A172 (cell line): ENCODE measurements at regions not wholly inside any gene's neighbourhood (a gene's known extent, or its start where the extent isn't known, plus 50 kb on each side); places are given as distances from the start of the nearest gene placed in this dataset.

ENCODE experiments used
- DNase-seq: peaks from one replicate; pipeline ENCODE4 v3.0.0-alpha.2; 2015; ENCODE audit warnings: low spot score

DNA sequence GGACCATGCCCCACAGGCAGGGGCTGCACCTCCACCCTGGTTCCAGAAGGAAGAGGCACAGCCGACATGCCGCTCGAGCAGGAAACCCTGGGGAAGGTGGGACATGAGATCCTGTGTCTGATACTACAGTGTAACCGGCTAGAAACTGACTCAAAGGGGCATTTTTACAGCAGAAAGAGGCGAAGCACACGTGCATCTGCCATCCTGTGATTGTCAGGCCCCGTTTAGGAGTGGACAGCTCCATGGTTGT, 62.7 kb downstream of the SIK1 start:
- DNase-seq = no peak

DNA sequence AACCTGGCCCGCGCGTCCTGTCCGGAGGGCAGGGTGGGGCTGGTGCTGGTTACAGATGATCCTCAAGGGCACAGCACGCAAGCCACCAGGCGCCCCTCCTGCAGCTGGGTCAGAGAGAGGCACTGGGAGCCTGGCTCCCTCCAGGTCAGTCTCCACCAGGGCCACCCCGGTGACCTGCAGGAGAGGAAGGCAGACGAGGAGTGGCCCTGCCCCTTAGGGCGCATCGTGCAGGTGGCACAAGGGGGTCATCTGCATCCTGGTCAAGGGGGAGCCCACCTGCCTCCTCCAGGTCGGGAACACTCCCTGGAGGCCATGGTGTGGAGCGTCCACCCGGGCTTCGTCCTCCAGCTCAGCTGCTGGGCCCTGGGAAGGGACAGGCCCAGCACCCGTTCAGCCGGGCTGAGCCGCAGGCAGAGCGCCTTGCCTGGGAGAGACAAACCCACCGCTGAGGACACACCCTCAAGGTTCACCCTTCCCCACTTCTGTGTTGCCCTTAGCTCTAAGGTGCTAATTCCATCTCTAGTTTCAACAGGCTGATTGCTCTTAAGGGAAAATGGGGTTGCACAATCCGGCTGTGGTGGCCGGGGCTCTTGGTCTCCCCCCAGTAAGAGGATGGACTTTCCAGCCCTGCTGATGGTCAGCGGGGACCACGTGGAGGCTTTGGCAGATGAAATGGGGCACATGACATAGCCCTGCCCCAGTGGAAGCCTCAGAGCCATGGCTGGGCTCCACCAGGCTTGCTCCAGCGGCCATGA, 63.2 kb downstream of the SIK1 start:
- no peak for DNase-seq

DNA sequence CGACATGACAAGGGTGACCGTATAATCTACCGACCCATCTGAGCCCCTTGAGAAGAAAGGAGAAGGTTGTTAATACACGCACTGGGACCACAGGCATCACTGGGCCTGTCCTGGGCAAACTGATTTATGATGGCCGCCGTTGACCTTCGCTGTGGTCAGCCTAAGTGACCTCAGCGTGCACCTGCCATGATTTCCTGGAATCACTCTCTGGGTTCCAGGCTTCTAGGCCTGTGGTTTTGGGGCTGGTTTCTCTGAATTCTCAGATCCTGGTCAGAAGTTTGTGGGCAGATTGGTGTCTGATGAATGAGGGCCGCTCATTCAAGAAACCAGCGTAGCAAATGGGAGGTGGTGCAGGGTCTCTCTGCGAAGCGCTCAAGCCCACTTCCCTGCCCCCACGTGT, 64.0 kb downstream of the SIK1 start:
- DNase-seq = peak; percentile 68

DNA sequence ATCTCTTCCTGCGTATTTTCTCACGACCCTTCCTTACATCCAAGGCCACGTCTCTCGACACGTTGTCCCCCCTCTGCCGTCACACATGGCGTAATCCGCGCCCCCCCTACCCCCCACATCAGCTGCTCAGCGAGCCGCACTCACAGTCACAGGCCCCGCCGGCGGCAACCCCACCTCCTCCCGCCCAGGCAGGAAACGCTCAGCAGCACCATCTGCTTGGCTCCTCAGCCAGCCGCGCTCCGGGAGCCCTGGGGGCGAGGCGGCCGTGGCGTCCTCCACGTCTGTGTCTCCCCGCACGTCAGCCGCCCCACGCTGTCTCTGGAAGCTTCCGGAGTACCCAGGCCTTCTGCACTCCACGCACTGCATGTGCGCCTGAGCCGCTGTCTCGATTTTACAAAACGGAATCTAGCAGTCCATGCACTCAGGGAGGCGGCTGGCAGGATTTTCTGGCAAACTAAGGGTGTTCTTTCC, 64.6 kb downstream of the SIK1 start:
- DNase-seq = no peak

DNA sequence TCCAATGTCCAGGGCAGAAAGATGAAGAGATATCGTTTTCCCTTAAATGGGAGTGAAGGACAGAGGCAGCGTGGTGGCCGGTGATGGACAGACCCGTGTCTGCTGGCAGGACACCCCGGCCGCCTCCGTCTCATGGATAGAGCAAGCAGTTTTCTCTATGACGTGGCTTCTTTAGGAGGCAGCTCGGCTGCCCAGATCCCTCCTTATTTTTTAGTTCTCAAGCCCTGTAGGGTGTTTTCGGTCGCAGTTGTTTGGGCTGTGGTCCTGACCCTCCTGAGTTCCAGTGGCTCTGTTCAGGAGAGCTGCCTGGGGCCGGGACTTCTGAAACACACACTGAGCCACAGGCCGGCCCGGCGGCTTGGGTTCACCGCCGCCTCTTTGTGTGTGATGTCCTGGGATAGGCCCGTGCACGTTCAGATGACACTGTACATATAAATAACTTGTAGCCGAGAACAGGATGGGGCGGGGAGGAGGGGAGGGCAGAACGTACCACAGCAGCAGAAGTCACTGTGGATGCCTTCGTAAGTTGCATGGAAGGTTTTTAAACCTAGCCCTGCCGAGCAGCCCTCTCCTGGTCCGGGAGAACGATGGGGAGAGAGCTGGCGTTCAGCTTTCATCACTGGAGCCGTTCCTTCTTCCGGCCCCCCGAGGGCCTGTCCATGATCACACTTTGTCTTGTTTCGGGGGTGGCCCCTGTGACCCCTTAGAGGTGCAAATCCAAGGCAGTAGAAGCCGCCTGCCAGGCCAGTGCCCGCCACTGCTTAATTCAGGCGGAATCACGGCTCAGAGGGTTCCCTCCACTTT, 65.2 kb downstream of the SIK1 start:
- DNase-seq = no peak

DNA sequence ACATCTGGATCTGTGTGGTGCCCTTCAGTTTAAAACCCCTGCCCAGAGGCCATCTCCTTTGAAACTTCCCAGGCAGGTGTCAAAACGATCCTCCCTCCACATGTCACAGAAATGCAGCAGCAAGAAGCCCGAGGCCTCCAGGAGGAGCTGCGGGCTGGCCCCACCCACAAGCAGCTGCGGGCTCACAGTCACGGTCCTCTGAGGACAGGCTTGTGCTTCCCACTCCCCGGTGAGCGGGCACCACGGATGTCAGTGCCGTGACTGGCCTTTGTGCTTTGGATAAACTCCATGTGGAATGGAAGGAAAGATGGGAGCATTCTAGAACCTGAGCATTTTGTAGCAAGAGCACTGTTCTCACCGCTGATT, 65.8 kb downstream of the SIK1 start:
- no peak for DNase-seq

DNA sequence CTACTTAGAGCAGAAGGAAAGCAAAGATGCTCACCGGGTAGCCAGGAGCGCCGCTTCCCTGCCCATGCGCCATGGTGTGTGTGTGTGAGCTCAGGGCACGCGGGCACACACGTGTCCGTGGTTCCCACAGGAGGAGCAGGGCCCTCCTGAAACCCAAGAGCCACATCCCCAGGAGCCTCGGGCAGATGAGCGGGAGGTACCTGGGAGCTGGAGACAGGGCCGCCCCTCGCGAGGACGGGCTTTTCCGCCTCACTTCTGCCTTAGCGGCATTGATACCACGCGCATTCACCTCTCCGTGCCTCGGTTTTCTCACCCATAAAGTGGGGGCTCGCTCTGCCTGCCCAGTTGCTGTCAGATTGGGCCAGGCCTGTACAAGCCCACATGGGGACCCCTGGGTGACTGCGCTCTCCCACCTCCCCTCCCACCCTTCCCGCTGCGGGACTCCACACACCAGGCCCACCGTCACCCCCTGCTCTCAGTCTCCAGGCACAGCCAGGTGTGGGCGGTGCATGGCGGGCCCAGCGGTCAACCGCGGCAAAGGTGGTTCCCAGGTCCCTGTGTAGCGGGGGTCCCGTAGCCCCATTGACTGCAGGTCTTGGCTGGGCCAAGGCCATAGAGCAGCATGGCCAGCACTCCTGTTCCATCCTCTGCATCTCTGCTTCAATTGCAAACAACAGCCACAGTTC, 66.3 kb downstream of the SIK1 start:
- no peak for DNase-seq

DNA sequence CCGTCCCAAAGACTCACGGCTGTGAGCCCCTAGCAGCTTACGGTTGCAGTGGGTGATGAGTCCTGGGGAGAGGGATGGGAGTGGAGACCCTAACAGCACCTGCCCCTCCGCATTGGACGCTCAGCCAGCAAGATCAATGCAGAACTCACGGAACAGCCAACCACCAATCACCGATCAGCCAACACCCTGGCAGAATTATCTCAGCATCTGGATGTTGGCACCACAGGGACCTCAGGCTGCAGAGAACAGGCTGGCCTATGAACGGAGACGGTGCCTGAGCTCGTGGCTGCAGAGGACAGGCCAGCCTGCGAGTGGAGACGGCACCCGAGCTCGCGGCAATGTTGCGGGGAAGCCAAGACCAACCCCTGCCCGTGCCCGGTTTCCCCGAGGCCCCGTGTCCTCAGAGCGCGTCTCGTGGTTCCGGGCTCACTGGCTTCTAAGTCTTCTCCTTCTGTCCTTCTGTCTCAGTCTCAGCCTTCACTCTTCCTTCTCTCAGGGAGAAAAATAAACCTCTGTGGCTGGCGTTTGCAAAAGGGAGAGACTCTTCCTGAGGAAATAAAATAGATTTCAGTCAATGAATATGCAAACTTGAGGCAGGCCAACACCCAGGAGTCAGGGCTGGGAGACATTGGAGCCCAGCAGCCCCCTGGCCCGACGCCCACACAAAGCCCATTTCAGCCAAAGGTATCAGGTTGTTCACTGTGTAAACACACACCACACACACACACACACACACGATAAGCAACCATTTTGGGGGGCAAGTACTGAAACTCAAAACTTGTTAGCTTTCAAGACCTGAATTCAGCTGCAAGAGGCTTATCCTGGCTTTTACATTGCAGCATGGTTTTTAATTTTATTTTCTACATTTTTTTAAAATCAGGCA, 67.8 kb downstream of the SIK1 start:
- no peak for DNase-seq

DNA sequence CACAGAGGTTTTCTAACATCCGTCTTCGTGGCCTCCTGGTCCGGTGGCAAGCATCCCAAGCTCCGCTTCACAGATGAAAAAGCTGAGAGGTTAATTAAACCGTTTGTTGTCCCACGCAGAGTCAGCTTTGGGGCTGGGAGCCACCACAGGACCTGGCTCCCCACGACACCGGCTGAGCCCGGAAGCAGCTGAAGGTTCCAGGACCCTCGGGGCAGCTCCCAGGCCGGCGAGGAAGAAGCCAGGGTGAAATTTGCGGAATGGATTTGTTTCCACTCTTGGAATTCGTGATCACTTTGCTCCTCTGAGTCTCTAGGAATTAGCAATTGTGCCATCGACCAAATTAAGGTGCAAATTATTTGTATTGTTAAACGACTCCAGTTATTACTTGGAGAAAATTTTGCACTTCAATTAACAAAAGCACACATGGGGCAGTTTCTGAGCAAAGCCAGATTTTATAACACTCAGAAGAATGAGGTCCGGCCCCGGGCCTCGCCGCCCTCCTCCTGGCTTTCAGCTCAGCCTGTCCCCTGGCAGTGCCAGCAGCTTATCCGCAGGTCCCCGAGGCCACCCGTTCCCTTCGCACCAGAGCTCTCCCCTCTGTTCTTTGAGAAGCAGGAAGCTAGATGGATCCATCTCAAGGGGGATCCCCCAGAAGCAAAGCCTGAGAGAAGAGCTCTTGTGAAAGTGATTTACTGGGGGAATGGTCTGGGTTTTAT, 69.1 kb downstream of the SIK1 start:
- no peak for DNase-seq

DNA sequence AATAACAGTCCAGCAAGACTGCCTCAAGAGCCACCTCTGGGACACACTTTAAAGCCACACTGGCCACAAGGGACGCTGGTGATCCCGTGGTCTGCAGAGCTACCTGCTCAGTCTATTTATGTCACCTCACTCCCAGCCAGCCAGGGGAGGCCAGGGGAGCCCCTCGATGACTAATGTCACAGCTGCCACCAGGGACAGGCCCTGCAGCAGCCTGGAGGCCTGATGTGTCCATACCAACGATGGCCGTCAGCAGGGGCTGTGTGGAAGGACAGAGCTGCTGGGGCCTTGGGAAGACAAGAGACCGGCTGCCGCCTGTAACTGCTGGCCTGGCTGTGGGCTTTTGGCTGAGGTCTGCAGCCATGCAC, 71.0 kb downstream of the SIK1 start:
- no peak for DNase-seq

DNA sequence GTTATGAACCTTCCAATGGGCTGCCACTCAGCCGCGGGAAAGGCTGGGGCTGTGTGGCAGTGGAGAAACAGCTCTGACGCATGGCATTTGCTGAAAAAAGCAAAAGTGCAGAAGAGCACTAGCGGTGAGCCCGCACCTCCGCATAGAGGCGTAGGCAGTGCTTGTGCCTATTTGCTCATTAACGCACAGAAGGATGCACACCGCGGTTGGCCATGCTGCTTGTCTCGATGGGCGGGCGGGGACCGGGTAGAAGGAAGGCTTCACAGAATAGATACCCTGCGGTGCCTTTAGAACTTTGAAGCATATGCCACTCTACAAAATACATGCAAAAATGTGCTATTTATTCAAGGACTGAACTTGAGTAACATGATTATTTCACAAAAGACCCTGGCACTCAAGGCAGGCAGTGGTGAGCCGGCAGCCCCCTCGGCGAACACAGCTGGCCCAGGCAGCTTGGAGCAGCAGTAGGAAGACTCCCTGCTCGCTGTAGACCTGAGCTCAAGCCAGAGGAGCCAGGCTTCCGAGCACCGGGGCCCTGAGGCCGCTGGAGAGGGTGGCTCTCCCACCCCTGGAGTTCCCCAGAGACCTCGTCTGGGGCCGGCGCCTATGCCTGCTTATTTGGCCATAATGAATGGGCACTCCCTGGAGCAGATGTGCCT, 71.5 kb downstream of the SIK1 start:
- no peak for DNase-seq

DNA sequence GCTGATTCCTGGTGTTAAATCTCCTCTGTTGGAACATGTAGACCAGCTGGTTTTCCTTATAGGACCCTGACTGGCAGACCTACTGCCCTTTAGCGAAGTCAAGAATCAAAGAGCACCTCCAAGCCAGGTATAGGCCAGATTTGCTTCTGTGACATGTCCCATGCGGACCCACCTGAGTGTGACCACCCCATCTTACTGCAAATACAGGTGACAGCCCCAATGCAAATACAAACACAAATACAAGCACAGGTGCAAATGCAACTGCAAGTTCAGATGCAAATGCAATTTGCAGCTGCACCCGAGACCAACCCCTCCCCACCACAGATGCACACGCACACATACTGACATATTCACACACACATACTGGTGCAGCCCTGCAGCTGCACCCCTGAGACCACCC, 72.3 kb downstream of the SIK1 start:
- DNase-seq = no peak

DNA sequence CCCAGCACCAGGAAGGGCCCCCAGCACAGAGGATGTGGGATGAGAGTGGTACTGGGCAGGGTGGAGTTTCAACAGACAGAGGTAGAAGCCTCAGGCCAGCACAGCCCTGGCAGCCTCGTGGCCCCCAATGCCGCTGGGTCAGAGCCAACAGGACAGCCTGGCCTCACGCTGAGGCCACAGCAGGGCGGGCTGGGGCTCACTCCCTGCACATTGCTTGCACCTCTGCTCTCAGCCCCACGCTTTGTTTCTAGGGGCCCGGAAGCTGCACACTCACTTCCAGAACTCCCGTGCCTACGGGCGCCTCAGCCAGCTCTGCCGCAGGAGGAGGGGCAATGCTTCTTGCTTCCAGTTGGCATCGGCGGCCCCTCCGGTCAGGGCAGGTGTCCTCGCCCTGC, 72.9 kb downstream of the SIK1 start:
- no peak for DNase-seq

DNA sequence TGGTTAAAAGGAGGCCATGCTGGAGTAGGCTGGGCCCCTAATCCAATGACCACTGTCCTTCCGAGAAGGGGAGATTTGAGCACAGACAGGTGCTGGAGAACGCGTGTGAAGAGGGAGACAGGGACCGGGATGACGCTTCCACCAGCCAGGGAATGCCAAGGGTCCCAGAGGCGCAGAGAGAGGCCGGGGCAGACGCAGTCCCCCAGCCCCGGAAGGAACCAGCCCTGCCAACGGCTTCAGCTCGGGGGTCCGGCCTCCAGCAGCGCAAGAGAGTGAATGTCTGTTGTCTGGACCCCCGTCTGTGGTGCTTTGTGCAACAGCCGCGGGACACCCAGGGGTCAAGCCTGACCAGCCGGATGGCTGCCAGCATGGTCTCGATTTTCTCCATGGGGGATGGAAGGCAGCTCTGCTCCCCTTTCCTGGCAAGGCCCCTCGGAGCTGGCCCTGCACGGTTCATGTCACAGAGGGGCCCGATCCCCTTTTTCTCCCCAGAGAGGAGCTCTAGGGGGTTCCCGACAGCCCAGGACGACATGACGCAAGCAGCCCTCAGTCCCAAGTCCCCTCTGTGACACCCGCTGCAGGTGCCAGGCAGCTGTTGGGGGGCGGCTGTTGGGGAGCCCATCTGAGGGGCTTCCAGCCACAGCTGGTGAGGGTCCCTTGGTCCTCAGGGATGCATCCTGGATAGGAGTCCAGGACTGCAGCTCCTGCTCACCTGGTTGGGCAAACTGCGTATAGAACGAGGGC, 73.5 kb downstream of the SIK1 start:
- no peak for DNase-seq

DNA sequence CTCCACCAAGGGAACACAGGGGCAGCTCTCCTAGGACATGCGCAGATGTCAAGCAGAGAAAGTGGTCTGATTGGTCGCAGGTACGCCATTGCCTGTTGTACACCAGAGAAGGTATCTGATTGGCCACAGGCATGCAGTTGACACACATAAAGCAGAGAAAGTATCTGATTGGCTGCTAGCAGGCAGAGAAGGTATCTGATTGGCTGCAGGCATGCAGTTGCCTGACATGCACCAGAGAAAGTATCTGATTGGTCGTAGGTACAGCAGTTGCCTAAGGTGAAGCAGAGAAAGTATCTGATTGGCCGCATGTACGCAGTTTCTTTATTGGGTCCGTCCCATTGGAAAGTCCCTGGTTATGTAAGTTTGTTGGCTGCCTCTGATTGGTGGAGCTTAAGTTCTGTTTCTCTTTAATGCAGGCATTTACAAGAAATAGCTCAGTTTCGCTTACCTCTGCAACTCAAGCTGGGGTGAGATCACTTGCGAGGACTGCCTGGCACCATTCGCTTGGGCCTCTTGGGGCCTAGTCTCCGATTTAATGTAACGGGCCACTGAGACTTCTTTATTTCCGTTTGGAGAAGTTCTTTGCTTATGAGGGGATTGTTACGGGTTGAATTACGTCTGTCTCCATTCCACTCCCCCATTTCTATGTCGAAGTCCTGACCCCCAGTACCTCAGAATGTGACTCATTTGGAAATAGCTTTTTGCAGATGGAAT, 74.2 kb downstream of the SIK1 start:
- peak; percentile 72 for DNase-seq

DNA sequence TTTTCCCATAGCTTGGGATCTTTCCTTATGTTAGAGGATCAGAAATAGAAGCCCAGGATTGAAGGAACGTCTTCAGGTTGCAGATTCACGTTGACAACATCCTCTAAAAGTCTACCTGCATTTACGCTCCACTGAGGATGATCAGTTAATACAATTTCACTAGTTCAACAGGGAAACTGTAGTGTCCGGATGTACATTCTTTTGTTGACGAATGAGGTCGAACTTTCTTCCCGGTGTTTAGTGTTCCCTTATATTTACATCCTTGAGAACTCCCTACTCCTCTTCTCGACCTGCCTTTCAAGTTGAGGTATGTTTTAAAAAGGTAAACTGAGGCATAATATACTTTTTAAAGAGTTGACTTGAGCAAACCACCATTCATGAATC, 74.8 kb downstream of the SIK1 start:
- no peak for DNase-seq

DNA sequence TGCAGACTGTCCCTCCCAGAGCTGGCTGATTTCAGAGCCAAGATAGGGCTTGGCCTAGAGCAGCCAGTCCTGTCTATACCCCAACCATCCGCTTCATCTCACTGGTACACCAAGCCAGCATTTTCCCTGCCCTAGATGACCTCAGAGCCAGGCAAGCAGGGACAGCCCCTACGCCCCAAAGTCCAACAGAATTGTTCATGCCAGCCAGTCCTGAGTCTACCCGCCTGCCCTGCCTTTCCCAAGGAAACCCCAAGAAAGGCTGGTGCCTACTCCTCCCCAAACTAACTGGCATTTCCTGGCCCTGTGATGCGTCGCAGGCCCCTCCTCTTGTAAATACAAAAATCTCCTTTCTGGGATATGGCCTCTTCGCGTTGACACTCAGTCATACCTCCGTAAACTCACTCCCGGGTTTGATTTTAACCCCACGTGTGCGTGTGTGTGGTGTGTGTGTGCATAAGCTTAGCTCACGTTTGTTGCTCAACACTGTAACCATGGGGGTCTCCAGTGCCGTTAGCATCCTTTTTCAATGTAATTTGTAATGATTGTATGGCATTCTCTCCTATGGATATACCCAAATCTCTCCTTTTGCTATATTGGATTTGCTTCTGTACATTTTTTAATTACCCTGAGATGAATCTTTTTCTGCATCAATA, 75.3 kb downstream of the SIK1 start:
- no peak for DNase-seq

DNA sequence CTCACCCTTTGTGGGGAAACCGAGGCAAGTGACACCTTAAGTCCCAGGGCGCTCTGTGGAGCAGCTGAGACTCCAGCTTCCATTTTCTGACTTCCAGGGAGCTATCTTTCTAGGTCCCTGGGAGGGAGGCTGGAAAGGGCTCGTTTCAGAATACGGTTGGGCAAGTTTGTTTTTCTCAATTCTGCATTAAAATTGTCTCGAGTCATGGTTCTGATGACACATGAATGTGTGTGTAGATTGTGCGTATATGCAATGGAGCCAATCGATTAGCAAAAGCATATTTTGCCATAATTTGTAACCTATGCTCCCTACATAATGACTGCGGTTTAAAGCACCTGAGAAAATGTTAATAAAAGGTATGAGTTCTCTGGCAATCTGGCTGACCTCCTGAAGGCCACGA, 77.3 kb downstream of the SIK1 start:
- DNase-seq = no peak

DNA sequence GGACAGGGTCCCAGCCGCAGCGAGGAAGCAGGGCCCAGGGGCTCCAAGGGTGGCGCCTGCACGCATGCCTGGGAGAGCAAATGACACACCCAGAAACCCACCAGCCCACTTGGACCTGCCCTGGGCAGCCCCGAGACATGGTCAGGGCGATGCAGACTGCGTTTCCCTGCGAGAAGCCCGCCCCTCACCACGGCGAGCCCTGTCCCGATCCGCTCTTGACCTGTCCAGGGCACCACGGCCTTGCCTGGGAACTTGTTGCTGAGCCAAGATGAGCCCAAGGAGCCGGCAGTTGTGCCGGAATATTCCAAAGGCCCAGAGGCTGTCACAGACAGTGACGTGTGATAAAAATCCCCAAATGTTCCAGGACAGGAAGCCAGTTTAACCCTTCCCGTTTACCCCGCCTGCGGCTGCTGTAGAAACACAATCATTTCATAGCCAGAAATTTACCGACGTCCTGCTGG, 78.1 kb downstream of the SIK1 start:
- no peak for DNase-seq
